Stimulated activated CD4-positive, alpha-beta T cell treated with anti-CD3 and anti-CD28 coated beads, Interleukin-15, amount 100 ng/mL, for 24 hours (primary cell): ENCODE measurements at regions not wholly inside any gene's neighbourhood (a gene's known extent, or its start where the extent isn't known, plus 50 kb on each side); places are given as distances from the start of the nearest gene placed in this dataset.
"Not testable (repeated sequence)": the region's sequence is repeated elsewhere in the genome, so short reads cannot be mapped to it uniquely, and the experiment has no call there.

Experiments
- DNase-seq: peaks from one replicate; pipeline ENCODE4 v3.0.0-alpha.2; 2020

DNA sequence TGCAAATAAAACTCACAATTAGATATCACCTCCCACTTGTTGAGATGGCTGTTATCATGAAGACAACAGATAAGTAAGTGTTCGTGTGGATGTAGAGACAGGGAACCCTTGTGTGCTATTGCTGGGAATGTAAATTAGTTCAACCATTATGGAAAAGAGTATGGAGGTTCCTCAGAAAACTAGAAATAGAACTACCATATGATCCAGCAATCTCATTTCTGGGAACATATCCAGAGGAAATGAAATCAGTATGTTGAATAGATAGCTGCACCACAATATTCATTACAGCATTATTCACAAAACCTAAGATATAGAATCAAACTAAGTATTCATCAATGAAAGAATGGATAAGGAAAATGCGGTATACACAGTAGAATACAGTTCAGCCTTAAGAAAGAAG, 418.7 kb upstream of the CNTN6 start:
- DNase-seq, result no peak

DNA sequence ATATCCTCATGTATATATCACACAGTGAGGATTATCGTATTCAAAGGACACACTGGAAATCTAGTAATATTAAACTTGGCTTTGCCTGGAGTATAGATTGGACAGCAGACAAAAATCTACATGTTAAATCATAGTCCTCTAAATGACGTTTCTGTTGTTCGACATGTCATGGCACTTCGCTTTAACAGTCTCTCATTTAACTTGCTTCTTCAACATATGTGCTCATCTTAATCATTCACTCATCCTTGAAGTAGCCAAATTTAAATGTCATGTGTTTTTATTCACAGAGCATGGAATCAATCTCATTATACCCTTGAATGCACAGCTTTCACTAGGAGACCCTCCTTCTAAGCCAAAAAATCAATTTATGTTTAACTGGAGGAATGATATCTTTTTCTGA, 417.0 kb upstream of the CNTN6 start:
- no peak for DNase-seq

DNA sequence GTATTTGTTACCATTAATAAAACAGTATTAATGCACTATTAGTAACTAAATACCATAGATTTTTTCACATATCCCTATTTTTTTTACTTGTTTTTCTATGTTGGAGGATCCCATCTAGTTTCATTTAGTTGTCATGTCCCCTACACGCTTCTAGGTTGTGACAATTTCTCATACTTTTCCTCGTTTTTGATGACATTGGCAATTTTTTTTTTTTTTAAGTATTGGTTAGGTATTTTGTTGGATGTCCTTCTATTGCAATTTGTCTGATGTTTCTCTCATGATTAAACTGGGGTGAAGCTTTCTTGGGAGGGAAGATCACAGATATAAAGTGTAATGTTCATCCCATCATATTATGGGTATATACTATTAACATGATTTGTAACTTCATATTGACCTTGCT, 409.1 kb upstream of the CNTN6 start:
- DNase-seq, result no peak

DNA sequence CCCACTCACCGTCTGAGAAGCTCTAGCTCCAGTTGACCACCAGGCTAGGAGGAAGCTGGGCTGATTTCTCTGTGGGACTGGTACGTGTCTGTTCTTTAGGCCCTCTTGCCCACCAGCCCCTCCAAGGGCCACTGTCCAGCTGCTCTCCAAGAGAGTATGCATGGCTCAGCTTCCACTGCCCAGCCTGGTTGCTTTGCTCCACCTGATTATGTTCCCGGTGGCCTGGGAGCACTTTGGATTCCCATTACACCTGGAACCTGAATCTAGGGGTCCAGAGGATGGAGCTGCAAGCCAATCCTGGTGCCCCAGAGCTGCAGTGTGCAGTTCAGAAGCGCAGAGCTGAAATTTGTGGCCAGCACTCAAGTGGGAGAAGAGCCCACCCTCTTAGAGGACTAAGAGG, 402.1 kb upstream of the CNTN6 start:
- DNase-seq, result no peak

DNA sequence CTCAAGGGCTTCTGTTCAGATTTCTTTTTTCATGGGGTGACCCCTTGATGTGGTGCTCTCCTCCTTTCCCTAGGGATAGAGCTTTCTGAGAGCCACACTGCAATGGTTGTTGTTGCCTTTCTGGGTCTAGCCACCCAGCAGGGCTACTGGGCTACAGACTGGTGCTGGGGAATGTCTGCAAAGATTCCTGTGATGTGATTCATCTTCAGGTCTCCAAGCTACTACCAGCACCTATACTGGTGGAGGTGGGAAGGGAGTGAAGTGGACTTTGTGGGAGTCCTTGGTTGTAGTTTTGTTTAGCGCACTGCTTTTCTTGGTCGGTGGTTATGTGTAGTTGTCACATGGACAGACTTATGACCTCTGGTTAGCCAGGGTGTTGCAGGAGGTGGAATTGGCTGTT, 392.3 kb upstream of the CNTN6 start:
- no peak for DNase-seq

DNA sequence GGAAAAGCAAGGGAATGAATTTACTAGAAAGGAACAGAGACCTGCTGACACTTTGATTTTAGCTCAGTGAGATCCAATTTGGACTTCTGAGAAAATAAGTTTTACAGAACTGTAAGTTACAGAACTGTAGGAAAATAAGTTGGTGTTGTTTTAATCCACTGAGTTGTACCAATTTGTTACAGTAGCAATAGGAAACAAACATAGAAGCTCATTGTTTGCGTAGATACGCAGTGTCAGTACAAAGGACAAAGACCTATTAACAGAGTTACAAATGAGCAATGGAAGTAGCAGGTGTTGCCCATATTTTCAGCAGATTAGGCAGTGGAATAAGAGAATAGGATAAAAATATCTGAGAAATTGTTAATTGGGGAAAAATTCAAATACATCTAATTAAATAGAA, 385.8 kb upstream of the CNTN6 start:
- no peak for DNase-seq

DNA sequence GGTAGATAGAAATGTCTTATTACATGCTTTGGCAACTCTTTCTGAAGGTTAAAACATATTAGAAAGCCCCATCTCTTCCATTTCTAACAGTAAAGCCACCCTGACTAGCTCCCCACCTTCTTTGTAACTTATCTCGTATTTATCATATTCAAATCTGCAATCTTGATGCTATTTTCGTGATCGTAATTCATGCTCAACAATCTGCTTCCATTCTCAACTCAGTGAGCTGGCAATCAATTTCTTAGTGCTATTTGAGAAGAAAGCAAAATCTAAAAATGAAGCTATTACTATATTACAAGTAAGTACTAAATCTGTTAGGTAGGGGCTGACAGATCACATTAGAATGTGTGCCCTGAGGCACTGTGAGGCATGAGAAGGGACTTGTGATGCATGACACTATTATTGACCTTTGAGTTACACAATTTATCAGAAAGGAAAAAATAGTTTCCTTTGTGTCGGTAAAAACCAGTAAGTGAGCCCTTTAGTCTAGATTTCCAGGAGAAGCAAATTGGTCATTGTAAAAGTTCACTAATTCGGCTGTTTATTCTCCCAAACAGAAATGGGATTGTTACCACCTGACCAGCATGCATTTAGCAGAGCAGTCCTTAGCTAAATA, 379.7 kb upstream of the CNTN6 start:
- DNase-seq, result no peak

DNA sequence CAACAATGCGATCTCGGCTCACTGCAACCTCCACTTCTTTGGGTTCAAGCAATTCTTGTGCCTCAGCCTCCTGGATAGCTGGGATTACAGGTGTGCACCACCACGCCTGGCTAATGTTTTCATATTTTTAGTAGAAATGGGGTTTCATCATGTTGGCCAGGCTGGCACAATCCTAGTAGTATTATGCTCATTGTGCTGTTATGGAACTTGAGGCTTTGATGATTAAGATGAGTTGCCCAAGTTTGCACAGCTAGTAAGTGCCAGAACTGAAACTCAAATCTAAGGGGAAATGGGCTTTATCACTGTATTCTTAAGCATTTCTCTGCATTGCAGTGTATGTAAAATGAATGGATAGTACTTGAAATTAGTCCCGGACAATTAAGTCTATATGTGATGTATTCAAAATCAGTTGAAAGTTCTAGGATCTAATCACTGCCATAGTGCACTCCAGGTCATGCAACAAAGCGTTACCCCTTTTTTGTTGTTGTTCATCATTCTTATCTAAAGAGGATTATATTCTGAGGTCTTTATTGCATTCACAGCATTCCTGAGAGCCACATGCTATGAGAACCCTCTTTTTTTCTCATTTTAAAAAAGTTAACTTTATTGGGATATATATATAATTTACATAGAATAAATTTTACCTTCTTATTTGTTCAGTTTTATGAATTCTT, 378.7 kb upstream of the CNTN6 start:
- no peak for DNase-seq

DNA sequence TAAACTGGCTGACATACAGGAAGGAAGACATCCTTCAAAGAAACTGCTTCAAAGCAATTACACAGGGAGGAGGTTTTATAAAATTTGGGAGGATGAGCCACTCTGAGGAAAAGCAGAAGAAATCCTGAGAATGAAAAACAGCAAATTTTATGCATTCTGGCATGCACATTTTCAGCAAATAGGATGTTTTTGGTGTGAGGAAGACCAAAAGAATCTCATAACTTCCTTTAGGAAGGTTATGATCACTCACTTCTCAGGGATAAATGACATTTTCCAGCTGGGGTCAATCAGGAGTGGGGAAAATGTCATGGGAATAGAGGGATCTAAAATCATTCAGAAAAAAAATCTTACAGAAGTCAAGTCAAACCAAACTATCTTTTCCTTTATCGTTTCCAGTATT, 371.7 kb upstream of the CNTN6 start:
- DNase-seq, result no peak

DNA sequence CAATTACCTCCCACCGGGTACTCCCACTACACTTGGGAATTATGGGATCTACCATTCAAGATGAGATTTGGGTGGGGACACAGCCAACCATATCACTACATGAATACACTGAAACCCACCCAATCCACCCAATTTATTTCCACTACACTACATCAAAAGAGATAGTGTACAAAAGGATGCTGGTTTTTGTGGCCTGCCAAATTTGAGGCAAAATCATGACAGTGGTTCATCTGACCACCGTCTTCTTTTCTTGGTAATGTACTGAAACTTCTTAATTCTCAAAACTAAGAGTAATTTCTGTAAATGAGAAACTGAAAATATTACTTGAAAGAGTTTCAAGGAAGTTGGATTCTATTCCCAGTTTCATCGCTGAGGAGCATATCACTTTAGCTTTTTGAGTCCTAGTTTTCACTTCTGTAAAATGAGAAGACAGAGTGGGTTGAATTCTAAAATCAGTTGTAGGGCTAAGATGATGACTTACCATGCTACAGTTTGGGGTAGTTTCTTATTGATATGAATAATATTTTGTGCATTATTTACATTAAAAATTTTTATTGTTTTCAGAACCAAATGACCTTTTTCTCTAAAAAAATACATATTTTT, 360.4 kb upstream of the CNTN6 start:
- DNase-seq, result no peak

DNA sequence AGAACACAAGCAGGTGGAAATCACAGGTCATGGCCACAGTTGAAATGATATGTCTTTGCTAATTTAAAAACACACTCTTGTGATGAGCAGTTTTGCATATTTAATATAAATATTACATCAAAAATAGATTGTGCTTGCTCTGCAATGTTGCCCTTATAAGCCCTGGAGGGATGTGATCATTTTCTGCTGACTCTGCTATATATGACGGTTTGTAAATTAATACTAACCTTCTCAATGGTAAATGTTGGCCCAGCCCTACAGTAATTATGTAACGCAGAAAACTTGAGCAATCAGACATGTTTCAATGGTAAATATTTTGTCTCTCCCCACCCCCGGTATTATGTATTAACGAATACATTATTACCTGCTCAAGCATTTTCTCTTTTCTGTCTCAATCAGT, 359.5 kb upstream of the CNTN6 start:
- DNase-seq, result no peak

DNA sequence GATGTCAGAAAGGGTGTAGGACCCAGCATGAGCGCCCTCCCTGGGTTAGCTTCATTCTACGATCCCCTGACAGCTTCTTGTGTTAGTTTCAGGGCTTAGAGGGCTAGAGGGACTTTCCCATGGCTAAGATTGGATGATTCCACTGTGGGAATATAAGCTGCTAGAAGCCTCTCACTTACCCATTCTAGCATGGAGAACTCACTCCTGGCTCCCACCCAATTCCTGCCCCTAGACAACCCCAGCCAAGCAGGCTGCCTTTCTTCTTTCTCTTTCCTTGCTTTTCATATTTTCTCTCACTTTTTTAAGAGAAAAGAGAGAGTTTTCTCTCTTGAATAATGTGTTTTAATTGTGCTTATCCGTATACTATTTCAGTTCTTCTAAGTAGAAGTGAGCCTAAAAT, 335.1 kb upstream of the CNTN6 start:
- no peak for DNase-seq

DNA sequence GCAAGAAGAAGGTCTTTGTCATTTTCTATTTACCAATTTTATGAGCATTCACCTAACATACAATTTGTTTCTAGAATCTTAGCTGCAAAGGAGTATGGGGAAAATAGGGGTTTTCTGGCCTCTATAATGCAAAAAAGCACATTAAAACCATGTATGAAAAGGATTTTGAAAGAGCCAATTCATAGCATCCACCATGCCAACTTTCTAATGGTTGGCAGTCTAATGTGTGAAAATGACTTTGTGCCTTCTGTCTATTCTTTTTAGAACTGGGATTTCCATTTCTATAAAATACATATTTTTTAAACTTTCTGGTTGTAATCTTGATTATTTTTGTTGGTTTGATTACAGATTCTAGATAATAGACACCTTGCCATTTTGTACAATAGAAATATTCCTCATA, 333.7 kb upstream of the CNTN6 start:
- DNase-seq, result no peak

DNA sequence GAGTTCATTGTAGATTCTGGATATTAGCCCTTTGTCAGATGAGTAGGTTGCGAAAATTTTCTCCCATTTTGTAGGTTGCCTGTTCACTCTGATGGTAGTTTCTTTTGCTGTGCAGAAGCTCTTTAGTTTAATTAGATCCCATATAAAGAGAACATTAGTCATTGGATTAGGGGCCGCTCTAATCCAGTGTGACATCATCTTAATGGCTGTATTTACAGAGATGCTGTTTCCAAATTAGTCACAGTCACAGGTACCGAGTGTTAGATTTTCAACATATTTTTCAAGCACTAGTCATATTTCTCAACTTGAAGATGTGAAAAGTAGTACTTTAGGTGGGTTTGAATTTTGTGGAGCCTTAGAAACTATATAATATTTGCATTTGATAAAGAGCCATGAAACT, 319.4 kb upstream of the CNTN6 start:
- DNase-seq, result not testable (repeated sequence)

DNA sequence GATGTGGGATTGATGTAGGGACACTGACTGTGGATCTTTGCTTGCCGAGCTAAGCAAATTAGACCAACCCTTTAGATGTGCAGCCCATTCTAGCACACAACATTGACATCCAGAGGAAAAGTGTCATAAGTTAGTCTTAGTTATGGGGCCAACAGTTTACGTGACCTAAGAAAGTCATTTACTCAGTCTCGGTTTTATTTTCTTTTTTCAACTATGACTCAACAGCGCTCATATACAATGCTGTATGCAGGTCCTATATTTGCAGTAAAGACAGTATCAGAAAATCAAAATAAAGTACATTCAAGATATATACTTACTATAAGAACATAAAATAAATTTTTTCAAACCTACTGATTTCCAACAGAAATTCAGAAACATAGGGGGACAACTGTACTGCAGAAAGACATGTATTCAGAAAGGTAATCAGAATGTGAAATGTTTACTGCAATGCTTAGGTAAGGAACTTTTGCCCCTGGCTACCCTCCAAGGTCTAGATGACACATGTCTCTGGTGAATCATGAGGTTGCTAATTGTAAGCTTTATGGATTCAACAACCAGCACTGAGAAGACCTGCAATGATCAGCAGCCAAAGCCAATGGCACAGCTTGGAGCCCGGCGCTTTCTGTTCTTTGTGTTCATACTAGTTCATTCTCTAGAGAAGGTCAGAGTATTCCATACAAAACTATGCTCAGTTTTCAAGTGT, 317.5 kb upstream of the CNTN6 start:
- no peak for DNase-seq

DNA sequence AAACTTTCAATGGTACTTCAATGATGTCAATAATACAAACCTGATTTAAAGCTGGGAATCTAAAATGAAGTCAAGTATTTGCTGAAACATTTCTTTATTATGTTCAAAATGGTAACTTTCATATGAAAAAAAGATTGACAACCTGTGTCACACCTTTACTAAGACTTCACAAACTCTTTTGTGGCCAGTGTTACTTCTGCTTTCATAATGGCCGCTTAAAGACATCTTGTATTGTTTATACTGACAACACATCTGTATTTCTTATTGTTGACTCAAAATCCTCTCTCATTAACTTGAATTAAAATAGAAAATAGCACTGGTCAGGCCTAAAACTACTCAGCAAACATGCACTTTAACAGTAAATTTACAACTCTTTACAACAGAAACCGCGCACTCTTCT, 312.3 kb upstream of the CNTN6 start:
- DNase-seq, result no peak

DNA sequence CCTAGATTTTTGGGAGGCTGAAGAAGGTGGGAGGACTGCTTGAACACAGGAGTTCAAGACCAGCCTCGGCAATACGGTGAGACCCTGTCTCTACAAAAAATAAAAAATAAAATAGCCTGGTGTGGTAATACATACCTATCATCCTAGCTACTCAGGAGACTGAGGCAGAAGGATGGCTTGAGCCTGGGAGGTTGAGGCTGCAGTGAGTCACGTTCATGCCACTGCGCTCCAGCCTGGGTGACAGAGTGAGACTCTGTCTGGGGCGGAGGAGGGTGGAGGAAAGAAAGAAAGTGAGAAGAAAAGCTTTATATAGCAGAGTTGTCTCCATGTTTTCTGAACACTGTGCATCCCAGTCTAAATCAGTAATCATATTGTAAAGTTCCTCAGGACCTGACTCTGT, 301.4 kb upstream of the CNTN6 start:
- DNase-seq, result no peak

DNA sequence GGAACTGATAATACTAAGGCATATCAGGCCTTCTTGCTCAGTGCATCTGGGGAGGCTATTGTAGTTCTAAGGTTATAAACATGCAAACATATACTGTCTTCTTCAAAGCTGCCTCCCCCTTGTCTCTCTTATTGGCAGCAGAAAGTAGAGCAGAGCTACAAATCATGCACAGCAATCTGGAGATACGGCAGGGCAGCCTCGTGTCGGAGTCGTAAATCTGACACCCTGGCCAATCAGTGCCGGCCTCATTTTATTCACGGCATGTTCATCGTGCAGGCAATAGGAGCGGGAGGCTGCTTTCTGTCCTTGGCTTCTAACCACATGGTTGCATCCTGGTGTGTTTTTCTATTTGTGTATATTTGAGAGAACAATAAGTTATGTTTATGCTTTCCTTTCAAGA, 300.2 kb upstream of the CNTN6 start:
- DNase-seq, result no peak

DNA sequence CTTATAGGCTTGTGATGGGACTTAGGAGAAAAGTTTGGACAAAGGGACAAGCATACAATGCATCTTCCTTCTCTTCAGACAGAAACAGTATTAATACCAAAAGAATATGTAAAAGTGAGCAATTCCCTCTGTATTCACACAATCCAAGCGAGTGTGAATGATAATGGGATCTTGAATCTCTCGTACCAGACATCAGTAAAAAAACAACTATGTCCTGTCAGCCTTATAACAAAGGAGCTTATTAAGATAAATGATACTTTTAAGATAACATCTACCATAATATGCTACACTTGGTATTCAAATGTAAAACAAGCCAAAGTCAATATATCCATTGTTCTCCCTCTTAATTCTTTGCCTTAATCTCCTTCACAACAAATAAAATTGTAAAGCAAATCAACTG, 288.6 kb upstream of the CNTN6 start:
- DNase-seq, result no peak

DNA sequence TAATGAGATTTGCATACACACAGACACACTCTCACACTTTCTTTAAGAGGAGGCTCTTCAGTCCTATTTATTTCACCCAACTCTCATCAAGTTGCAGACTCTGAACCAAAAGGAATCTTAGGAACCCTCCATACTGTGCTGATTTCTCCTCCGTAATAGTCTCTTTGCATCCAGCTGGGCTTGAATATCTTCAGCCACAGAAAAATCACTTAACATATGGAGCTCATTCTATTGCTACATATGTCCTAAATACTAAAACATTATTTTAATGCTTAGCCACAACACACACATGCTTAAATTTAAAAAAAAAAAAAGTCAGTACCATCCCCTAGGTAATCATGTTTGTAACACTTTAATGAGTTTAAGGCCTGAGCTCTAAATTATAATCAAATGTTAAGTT, 287.5 kb upstream of the CNTN6 start:
- DNase-seq, result no peak

DNA sequence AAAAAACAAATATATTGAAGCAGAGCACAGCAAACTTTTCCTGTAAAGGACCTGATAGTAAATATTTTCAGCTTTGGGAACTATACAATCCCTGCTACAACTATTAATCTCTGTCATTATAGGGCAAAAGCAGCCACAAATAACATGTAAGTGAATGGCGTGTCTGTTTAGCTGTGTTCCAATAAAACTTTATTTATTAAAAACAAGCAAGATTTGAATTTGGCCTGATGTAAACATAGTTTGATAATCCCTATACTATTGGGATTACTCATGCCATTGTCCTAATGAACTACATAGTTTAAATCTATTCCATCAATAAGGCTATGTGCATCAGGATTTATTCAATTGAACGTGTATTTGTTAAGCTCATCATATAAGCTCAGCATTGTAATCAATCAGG, 286.8 kb upstream of the CNTN6 start:
- no peak for DNase-seq

DNA sequence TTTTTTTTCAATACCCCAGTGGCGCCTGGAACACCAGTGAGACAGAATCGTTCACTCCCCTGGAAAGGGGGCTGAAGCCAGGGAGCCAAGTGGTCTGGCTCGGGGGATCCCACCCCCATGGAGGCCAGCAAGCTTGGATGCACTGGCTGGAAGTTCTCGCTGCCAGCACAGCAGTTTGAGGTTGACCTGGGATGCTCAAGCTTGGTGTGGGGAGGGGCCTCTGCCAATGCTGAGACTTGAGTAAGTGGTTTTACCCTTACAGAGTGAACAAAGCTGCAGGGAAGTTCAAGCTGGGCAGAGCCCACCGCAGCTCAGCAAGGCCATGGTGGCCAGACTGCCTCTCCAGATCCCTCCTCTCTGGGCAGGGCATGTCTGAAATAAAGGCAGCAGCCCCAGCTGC, 276.2 kb upstream of the CNTN6 start:
- no peak for DNase-seq

DNA sequence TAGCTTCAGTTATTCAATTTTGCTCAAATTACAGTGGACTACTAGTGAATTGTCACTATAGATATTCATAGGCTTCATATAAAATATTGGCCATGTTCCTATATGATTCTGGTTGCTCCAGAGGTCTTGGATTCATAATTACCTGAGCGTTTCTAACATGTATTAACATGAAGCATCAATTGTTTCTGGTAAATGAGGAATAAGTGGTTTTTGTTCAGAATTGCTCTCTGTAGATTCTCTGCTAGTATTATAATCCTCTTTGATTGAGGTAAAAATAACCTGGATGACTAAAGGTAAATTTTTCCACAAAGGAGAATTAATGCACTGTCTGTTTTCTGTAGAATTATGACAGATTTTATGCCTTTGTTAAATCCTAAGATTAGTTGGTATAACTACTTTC, 258.1 kb upstream of the CNTN6 start:
- no peak for DNase-seq

DNA sequence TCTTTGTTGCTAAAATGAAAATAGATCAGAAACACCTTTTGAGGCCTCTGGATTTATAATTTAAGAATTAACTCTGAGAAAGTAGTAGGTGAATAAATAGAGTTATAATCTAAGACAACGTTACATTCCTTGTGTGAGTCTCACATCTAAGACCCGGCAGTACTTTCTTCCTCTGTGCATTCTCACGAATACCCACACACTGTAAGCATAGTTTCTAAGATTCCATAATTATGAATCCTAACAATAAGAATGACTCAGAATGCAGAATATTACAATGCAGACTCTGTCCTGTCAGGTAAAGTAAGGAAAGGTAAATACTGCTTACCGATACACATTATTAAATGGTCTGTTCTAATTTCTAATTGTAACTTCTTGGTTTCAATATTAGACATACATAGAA, 257.7 kb upstream of the CNTN6 start:
- DNase-seq, result no peak
